SU-DHL-6 (cell line): ENCODE measurements at regions not wholly inside any gene's neighbourhood (a gene's known extent, or its start where the extent isn't known, plus 50 kb on each side); places are given as distances from the start of the nearest gene placed in this dataset.

Experiments
- EZH2phosphoT487 ChIP-seq: fragments of 200-600 bp; sonication (generic), shearing (Covaris generic); conservative IDR thresholded peaks from 2 replicates; pipeline ENCODE4 v1.6.1; 2018; ENCODE audit warnings: mild to moderate bottlenecking, antibody characterized with exemption, low read length, moderate library complexity, mixed read lengths
- TF ChIP-seq, protein P1 (sequence below): fragments of 200-600 bp; sonication (generic); IDR thresholded peaks from one replicate; pipeline ENCODE4 v1.5.1; 2017; ENCODE audit warnings: antibody characterized with exemption, mild to moderate bottlenecking, low read length, moderate library complexity; ENCODE audit not compliant: insufficient read depth, poor library complexity, severe bottlenecking

DNA sequence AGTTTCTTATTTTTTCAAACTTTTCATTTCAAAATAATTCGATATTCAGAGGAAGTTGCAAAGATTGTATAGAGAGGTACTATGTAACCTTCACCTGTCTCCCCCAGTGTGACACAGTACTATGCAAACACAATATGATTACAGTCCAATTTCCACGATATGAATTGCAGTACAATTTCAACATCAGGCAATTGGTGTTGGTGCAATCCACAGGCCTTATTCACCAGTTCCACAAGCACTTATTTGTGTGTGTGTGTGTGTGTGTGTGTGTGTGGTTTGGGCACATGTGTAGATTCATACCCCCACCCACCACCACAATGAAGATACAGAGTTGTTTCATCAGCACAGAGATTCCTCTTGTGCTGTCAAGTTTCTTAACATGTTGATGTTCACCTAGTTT, 69.7 kb upstream of the ARL4C start:
- TF ChIP-seq, protein P1, sequence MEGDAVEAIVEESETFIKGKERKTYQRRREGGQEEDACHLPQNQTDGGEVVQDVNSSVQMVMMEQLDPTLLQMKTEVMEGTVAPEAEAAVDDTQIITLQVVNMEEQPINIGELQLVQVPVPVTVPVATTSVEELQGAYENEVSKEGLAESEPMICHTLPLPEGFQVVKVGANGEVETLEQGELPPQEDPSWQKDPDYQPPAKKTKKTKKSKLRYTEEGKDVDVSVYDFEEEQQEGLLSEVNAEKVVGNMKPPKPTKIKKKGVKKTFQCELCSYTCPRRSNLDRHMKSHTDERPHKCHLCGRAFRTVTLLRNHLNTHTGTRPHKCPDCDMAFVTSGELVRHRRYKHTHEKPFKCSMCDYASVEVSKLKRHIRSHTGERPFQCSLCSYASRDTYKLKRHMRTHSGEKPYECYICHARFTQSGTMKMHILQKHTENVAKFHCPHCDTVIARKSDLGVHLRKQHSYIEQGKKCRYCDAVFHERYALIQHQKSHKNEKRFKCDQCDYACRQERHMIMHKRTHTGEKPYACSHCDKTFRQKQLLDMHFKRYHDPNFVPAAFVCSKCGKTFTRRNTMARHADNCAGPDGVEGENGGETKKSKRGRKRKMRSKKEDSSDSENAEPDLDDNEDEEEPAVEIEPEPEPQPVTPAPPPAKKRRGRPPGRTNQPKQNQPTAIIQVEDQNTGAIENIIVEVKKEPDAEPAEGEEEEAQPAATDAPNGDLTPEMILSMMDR = no peak
- no peak for TF ChIP-seq EZH2phosphoT487
